ENCODE measurements at regions not wholly inside any gene's neighbourhood (a gene's known extent, or its start where the extent isn't known, plus 50 kb on each side); places are given as distances from the start of the nearest gene placed in this dataset.

- intact Hi-C loops (cut with micrococcal nuclease; ENCODE audit: unreplicated experiment) = no loop called here
- CTCF ChIA-PET = no interaction called here
- no peak for DNase-seq (ENCODE audit: low read depth, low spot score)
- ATAC-seq = no peak
- H3K27me3 ChIP-seq (ENCODE audit: control insufficient read depth, insufficient read depth, low read length) = peaks cover 13% of the 10 kb centered on the region; the same call in 1 of the 2 replicates
- no peaks in the 10 kb centered on the region for H3K4me1 ChIP-seq (ENCODE audit: control insufficient read depth, insufficient read depth, low read length)
- POLR2A ChIA-PET = no interaction called here
- no peak overlapping the region for H3K27ac ChIP-seq (ENCODE audit: low read length)
- no peak for TF ChIP-seq REST (IDR thresholded peaks at IDR 0.05; ENCODE audit: insufficient read depth in 1 of 2, low read depth in 2 of 2, low read length in 1 of 2)
- TF ChIP-seq TCF7L2 (IDR thresholded peaks at IDR 0.05; ENCODE audit: low read depth, low read length) = no peak
- no peaks in the 10 kb centered on the region for H3K9me3 ChIP-seq (ENCODE audit: control insufficient read depth, insufficient read depth, low read depth, low read length)
- no TSS peak for BruUV-seq (replicated peaks)
- no peak overlapping the region for H3K4me3 ChIP-seq (ENCODE audit: low read depth in 2 of 2, low read length in 2 of 2)
- no peaks in the 10 kb centered on the region for H3K36me3 ChIP-seq (ENCODE audit: control insufficient read depth, insufficient read depth, low read length)
- in situ Hi-C loops (cut with HindIII; ENCODE audit: low pct_unique_long_range_greater_than_20kb, low sequenced_read_pairs) = no loop called here
Measured at GRCh38 chr7:132723506-132724081, 147.3 kb upstream of the PLXNA4 start.

GRCh38 chr7:132720835-132721234, 144.6 kb upstream of the PLXNA4 start:
- H3K4me3 ChIP-seq (ENCODE audit: low read depth in 2 of 2, low read length in 2 of 2) = no peak overlapping the region
- ChIA-PET CTCF (no interaction called here), POLR2A (no interaction called here)
- no peaks in the 10 kb centered on the region for H3K4me1 ChIP-seq (ENCODE audit: control insufficient read depth, insufficient read depth, low read length)
- ATAC-seq (no peak), DNase-seq (ENCODE audit: low read depth, low spot score) (no peak)
- no peaks in the 10 kb centered on the region for H3K9me3 ChIP-seq (ENCODE audit: control insufficient read depth, insufficient read depth, low read depth, low read length)
- no peaks in the 10 kb centered on the region for H3K36me3 ChIP-seq (ENCODE audit: control insufficient read depth, insufficient read depth, low read length)
- peaks cover 8% of the 10 kb centered on the region; the same call in 1 of the 2 replicates for H3K27me3 ChIP-seq (ENCODE audit: control insufficient read depth, insufficient read depth, low read length)
- TF ChIP-seq SIN3A (IDR thresholded peaks at IDR 0.05; ENCODE audit: borderline replicate concordance, insufficient read depth, low read depth, low read length) = no peak
- no peak for TF ChIP-seq TCF7L2 (IDR thresholded peaks at IDR 0.05; ENCODE audit: low read depth, low read length)
- TF ChIP-seq POLR2AphosphoS5 (IDR thresholded peaks at IDR 0.05; ENCODE audit: low read depth, low read length) = no peak
- no peak for TF ChIP-seq CTCF (IDR thresholded peaks at IDR 0.05)
- TF ChIP-seq REST (IDR thresholded peaks at IDR 0.05; ENCODE audit: insufficient read depth in 1 of 2, low read depth in 2 of 2, low read length in 1 of 2) = no peak
- in situ Hi-C loops (cut with HindIII; ENCODE audit: low pct_unique_long_range_greater_than_20kb, low sequenced_read_pairs) = no loop called here
- intact Hi-C loops (cut with micrococcal nuclease; ENCODE audit: unreplicated experiment) = no loop called here
- no peak overlapping the region for H3K27ac ChIP-seq (ENCODE audit: low read length)
- BruUV-seq (replicated peaks) = no TSS peak

Measured in Panc1 (cell line).